Mesodermal cell (in vitro differentiated cells): ENCODE measurements at regions not wholly inside any gene's neighbourhood (a gene's known extent, or its start where the extent isn't known, plus 50 kb on each side); places are given as distances from the start of the nearest gene placed in this dataset.
"Not testable (repeated sequence)": the region's sequence is repeated elsewhere in the genome, so short reads cannot be mapped to it uniquely, and the experiment has no call there.

ENCODE experiments used
- H3K27ac ChIP-seq: 2 replicates; pipeline ENCODE4 v1.7.0; 2013; ENCODE audit warnings: mild to moderate bottlenecking, low read depth, low read length, moderate library complexity; ENCODE audit not compliant: severe bottlenecking
- H3K36me3 ChIP-seq: 2 replicates; pipeline ENCODE4 v1.7.1; 2013; ENCODE audit warnings: mild to moderate bottlenecking, low read length, moderate library complexity; ENCODE audit not compliant: control insufficient read depth, insufficient read depth
- H3K4me1 ChIP-seq: one replicate; pipeline ENCODE4 v1.7.1; 2013; ENCODE audit warnings: mild to moderate bottlenecking, low read length; ENCODE audit not compliant: insufficient read depth, control insufficient read depth, poor library complexity, severe bottlenecking
- H3K4me3 ChIP-seq: 2 replicates; pipeline ENCODE4 v1.7.0; 2013; ENCODE audit warnings: low read length, control low read depth, mild to moderate bottlenecking; ENCODE audit not compliant: insufficient read depth, poor library complexity, severe bottlenecking; ENCODE audit errors: extremely low read depth
- H3K9me3 ChIP-seq: 2 replicates; pipeline ENCODE4 v1.7.1; 2013; ENCODE audit warnings: mild to moderate bottlenecking, low read length, moderate library complexity; ENCODE audit not compliant: control insufficient read depth
- WGBS, 2 experiments: methylation state at CpG; one replicate each; pipeline ENCODE4 v1.1.5; 2013; ENCODE audit warnings: missing lambda C conversion rate in 2 of 2; ENCODE audit not compliant: insufficient coverage in 2 of 2; 5-methylcytosine and 5-hydroxymethylcytosine counted together

GRCh38 chr16:85532147-85532546 is 81.0 kb upstream of the GSE1 start:
- Histone ChIP-seq H3K9me3 (no peaks in the 10 kb centered on the region), H3K27ac (no peak overlapping the region), H3K36me3 (no peaks in the 10 kb centered on the region), H3K4me3 (no peak overlapping the region), H3K4me1 (peaks cover 7% of the 10 kb centered on the region)
- 94 to 100% methylated on average over 5 to 6 of the region's 6 CpGs for WGBS, 2 experiments

GRCh38 chr16:85533593-85533992 is 79.5 kb upstream of the GSE1 start:
- H3K36me3 ChIP-seq, H3K9me3 ChIP-seq, H3K4me3 ChIP-seq, H3K27ac ChIP-seq, H3K4me1 ChIP-seq: not testable (repeated sequence)
- WGBS, 2 experiments = 86 to 91% methylated on average over 7 to 8 of the region's 8 CpGs

- no peaks in the 10 kb centered on the region for H3K36me3 ChIP-seq
- peaks cover 10% of the 10 kb centered on the region for H3K9me3 ChIP-seq
- H3K27ac ChIP-seq = no peak overlapping the region
- peaks cover 7% of the 10 kb centered on the region for H3K4me1 ChIP-seq
- 92% methylated on average over 30 to 34 of the region's 34 CpGs for WGBS, 2 experiments
- no peak overlapping the region for H3K4me3 ChIP-seq
Observed at GRCh38 chr16:85534536-85535351, 78.4 kb upstream of the GSE1 start.

GRCh38 chr16:85535352-85536072 is 77.6 kb upstream of the GSE1 start:
- WGBS, 2 experiments = 73 to 75% methylated on average over 11 to 12 of the region's 14 CpGs
- Histone ChIP-seq H3K27ac (no peak overlapping the region), H3K36me3 (no peaks in the 10 kb centered on the region), H3K9me3 (peaks cover 15% of the 10 kb centered on the region), H3K4me1 (peaks cover 7% of the 10 kb centered on the region), H3K4me3 (no peak overlapping the region)

- no peaks in the 10 kb centered on the region for H3K36me3 ChIP-seq
- H3K4me1 ChIP-seq = peaks cover 7% of the 10 kb centered on the region
- no peak overlapping the region for H3K27ac ChIP-seq
- 75 to 80% methylated on average over 5 to 6 of the region's 6 CpGs for WGBS, 2 experiments
- peaks cover 15% of the 10 kb centered on the region for H3K9me3 ChIP-seq
- H3K4me3 ChIP-seq = no peak overlapping the region
Observed at GRCh38 chr16:85536073-85536410, 77.1 kb upstream of the GSE1 start.

GRCh38 chr16:85536411-85537330 is 76.5 kb upstream of the GSE1 start:
- 86 to 87% methylated on average over 28 to 30 of the region's 30 CpGs for WGBS, 2 experiments
- H3K4me3 ChIP-seq = no peak overlapping the region

GRCh38 chr16:85537331-85537788 is 75.8 kb upstream of the GSE1 start:
- Histone ChIP-seq H3K4me1 (peaks cover 18% of the 10 kb centered on the region), H3K27ac (no peak overlapping the region), H3K36me3 (no peaks in the 10 kb centered on the region), H3K9me3 (peaks cover 15% of the 10 kb centered on the region), H3K4me3 (no peak overlapping the region)
- 94 to 95% methylated on average over 16 of the region's 16 CpGs for WGBS, 2 experiments

More at GRCh38 chr16:85536411-85537330, 76.5 kb upstream of the GSE1 start:
- peaks cover 15% of the 10 kb centered on the region for H3K9me3 ChIP-seq
- no peaks in the 10 kb centered on the region for H3K36me3 ChIP-seq
- H3K27ac ChIP-seq = no peak overlapping the region
- peaks cover 11% of the 10 kb centered on the region for H3K4me1 ChIP-seq

GRCh38 chr16:85537795-85538401 is 75.2 kb upstream of the GSE1 start:
- Histone ChIP-seq H3K9me3 (peaks cover 15% of the 10 kb centered on the region), H3K36me3 (no peaks in the 10 kb centered on the region), H3K4me3 (no peak overlapping the region), H3K4me1 (peaks cover 19% of the 10 kb centered on the region), H3K27ac (no peak overlapping the region)
- 88 to 90% methylated on average over 11 to 15 of the region's 17 CpGs for WGBS, 2 experiments

GRCh38 chr16:85539084-85539483 is 74.0 kb upstream of the GSE1 start:
- 95 to 97% methylated on average over 7 of the region's 7 CpGs for WGBS, 2 experiments
- peaks cover 19% of the 10 kb centered on the region for H3K4me1 ChIP-seq
- H3K36me3 ChIP-seq = no peaks in the 10 kb centered on the region
- no peak overlapping the region for H3K27ac ChIP-seq
- no peak overlapping the region for H3K4me3 ChIP-seq
- H3K9me3 ChIP-seq = peaks cover 15% of the 10 kb centered on the region

- WGBS, 2 experiments = 88 to 96% methylated on average over 8 to 11 of the region's 12 CpGs
- peaks cover 15% of the 10 kb centered on the region for H3K9me3 ChIP-seq
Observed at GRCh38 chr16:85539629-85540291, 73.4 kb upstream of the GSE1 start.

More at GRCh38 chr16:85539629-85540291, 73.4 kb upstream of the GSE1 start:
- Histone ChIP-seq H3K27ac (no peak overlapping the region), H3K36me3 (no peaks in the 10 kb centered on the region), H3K4me1 (peaks cover 23% of the 10 kb centered on the region), H3K4me3 (no peak overlapping the region)
